ENCODE measurements at regions not wholly inside any gene's neighbourhood (a gene's known extent, or its start where the extent isn't known, plus 50 kb on each side); places are given as distances from the start of the nearest gene placed in this dataset.

GRCh38 chr4:125948021-125948420 lies 633.3 kb downstream of the FAT4 start:
- WGBS (ENCODE audit: low lambda C conversion rate), result 15% methylated on average over 4 of the region's 4 CpGs
- ChIA-PET CTCF (ENCODE audit: low intra/inter-chr PET ratio, low total read pairs) (no interaction called here), POLR2A (no interaction called here)
- in situ Hi-C loops (cut with HindIII; ENCODE audit: extremely low pct_ligation_motif_present, low pct_unique_long_range_greater_than_20kb), result no loop called here
- Histone ChIP-seq H3K4me1 (ENCODE audit: insufficient read depth, low read length) (no peaks in the 10 kb centered on the region), H3K9me3 (ENCODE audit: low read length) (no peaks in the 10 kb centered on the region), H3K4me2 (ENCODE audit: low read depth, low read length) (no peak overlapping the region), H2AFZ (ENCODE audit: low read length) (no peak overlapping the region), H3K4me3 (replicated peaks in 1 of 3; ENCODE audit: insufficient read depth in 1 of 3, low read depth in 2 of 3, low read length in 3 of 3) (no peak overlapping the region), H3K79me2 (ENCODE audit: insufficient read depth, low read length) (no peaks in the 10 kb centered on the region), H3K27ac (ENCODE audit: extremely low read length, insufficient read depth, low read length) (no peak overlapping the region), H4K20me1 (ENCODE audit: insufficient read depth, low read length) (no peaks in the 10 kb centered on the region), H3K9ac (ENCODE audit: insufficient read depth, low read depth, low read length) (no peak overlapping the region), H3K27me3 (ENCODE audit: control insufficient read depth in 1 of 2, insufficient read depth in 2 of 2, low read length in 2 of 2) (no peaks in the 10 kb centered on the region), H3K36me3 (replicated peaks in 1 of 2; ENCODE audit: control insufficient read depth in 1 of 2, insufficient read depth in 2 of 2, low read length in 2 of 2) (no peaks in the 10 kb centered on the region)
- BruUV-seq (replicated peaks), result no TSS peak
- intact Hi-C loops (cut with micrococcal nuclease; ENCODE audit: unreplicated experiment), result no loop called here
- DNase-seq (ENCODE audit: low spot score) (no peak), FAIRE-seq (no peak), ATAC-seq (no peak)
- TF ChIP-seq GLMP (CRISPR knock-in tag; IDR thresholded peaks at IDR 0.05; ENCODE audit: borderline replicate concordance), result no peak
- no peak for TF ChIP-seq PAX8 (CRISPR knock-in tag; IDR thresholded peaks at IDR 0.05; ENCODE audit: borderline replicate concordance)

GRCh38 chr4:125951261-125951887 lies 636.6 kb downstream of the FAT4 start:
- BruUV-seq (replicated peaks), result no TSS peak
- WGBS (ENCODE audit: low lambda C conversion rate), result 9% methylated on average over 1 of the region's 1 CpG
- no peak for ATAC-seq
- FAIRE-seq, result no peak
- TF ChIP-seq HMGXB4 (CRISPR knock-in tag; IDR thresholded peaks at IDR 0.05; ENCODE audit: borderline replicate concordance in 1 of 2, low read depth in 1 of 2) (no peak), MAFF (IDR thresholded peaks at IDR 0.05; ENCODE audit: low read depth, low read length) (no peak), ZNF142 (CRISPR knock-in tag; IDR thresholded peaks at IDR 0.05) (no peak)
- POLR2A ChIA-PET, result no interaction called here
- Histone ChIP-seq H3K27ac (ENCODE audit: extremely low read length, insufficient read depth, low read length) (no peak overlapping the region), H3K9ac (ENCODE audit: insufficient read depth, low read depth, low read length) (no peak overlapping the region), H3K79me2 (ENCODE audit: insufficient read depth, low read length) (no peaks in the 10 kb centered on the region), H4K20me1 (ENCODE audit: insufficient read depth, low read length) (no peaks in the 10 kb centered on the region), H3K4me2 (ENCODE audit: low read depth, low read length) (no peak overlapping the region), H3K36me3 (replicated peaks in 1 of 2; ENCODE audit: control insufficient read depth in 1 of 2, insufficient read depth in 2 of 2, low read length in 2 of 2) (no peaks in the 10 kb centered on the region), H3K9me3 (ENCODE audit: low read length) (no peaks in the 10 kb centered on the region), H3K27me3 (ENCODE audit: control insufficient read depth in 1 of 2, insufficient read depth in 2 of 2, low read length in 2 of 2) (no peaks in the 10 kb centered on the region), H3K4me1 (ENCODE audit: insufficient read depth, low read length) (no peaks in the 10 kb centered on the region), H2AFZ (ENCODE audit: low read length) (no peak overlapping the region), H3K4me3 (replicated peaks in 1 of 3; ENCODE audit: insufficient read depth in 1 of 3, low read depth in 2 of 3, low read length in 3 of 3) (no peak overlapping the region)
- intact Hi-C loops (cut with micrococcal nuclease; ENCODE audit: unreplicated experiment), result no loop called here
- in situ Hi-C loops (cut with HindIII; ENCODE audit: extremely low pct_ligation_motif_present, low pct_unique_long_range_greater_than_20kb), result no loop called here
- CTCF ChIA-PET (ENCODE audit: low intra/inter-chr PET ratio, low total read pairs), result no interaction called here
- DNase-seq (ENCODE audit: low spot score), result no peak
